Lower leg skin (tissue), 3 donors: ENCODE measurements at regions not wholly inside any gene's neighbourhood (a gene's known extent, or its start where the extent isn't known, plus 50 kb on each side); places are given as distances from the start of the nearest gene placed in this dataset.

Experiments used
- POLR2A ChIP-seq, 2 donors: fragments of 450-650 bp; IDR thresholded peaks; one replicate each; pipeline ENCODE4 v1.6.1; 2016 to 2017; ENCODE audit warnings: antibody characterized with exemption in 2 of 2, mild to moderate bottlenecking in 1 of 2, moderate library complexity in 1 of 2
- TF ChIP-seq, protein P1 (sequence below), 3 donors: fragments of 450-650 bp; IDR thresholded peaks; one replicate each; pipeline ENCODE4 v1.5.1; 2016; ENCODE audit warnings: antibody characterized with exemption in 3 of 3, mild to moderate bottlenecking in 3 of 3, moderate library complexity in 2 of 3

DNA sequence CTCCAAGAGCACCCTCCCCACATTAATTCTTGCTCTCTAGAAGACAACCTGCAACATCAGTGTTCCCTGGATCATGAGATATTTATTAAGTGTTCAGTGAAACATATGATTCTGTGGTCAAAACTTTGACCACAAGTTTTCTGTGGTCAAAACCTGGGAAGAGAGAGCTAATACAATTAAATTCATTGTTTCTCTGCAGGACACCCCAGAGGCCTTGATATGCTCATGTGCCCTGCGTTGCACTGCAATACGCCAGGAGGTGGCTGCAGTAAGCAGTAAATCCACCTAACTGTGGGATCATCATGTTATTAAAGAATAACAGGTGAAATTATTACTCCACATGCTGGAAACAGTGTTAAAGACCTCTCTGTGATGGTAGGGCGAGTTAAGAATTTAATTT, 109.3 kb upstream of the SPDL1 start:
- TF ChIP-seq, protein P1, sequence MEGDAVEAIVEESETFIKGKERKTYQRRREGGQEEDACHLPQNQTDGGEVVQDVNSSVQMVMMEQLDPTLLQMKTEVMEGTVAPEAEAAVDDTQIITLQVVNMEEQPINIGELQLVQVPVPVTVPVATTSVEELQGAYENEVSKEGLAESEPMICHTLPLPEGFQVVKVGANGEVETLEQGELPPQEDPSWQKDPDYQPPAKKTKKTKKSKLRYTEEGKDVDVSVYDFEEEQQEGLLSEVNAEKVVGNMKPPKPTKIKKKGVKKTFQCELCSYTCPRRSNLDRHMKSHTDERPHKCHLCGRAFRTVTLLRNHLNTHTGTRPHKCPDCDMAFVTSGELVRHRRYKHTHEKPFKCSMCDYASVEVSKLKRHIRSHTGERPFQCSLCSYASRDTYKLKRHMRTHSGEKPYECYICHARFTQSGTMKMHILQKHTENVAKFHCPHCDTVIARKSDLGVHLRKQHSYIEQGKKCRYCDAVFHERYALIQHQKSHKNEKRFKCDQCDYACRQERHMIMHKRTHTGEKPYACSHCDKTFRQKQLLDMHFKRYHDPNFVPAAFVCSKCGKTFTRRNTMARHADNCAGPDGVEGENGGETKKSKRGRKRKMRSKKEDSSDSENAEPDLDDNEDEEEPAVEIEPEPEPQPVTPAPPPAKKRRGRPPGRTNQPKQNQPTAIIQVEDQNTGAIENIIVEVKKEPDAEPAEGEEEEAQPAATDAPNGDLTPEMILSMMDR (IDR thresholded peaks at IDR 0.05) = no peak
- TF ChIP-seq POLR2A (IDR thresholded peaks at IDR 0.05) = no peak
